Panc1 (cell line): ENCODE measurements at regions not wholly inside any gene's neighbourhood (a gene's known extent, or its start where the extent isn't known, plus 50 kb on each side); places are given as distances from the start of the nearest gene placed in this dataset.

Experiments used
- ATAC-seq: fragments of 200-7000 bp; cut with Tn5 transposase; 2 replicates; pipeline ENCODE4 v1.9.1; 2020; ENCODE audit warnings: mild to moderate bottlenecking, moderate library complexity
- BruUV-seq: library from RNA; stranded (reverse); fragments of 400-500 nt; replicated peaks from 2 replicates; lab custom pipeline; 2021; lab: Mats Ljungman, UMichigan
- CTCF ChIA-PET: fragments of 300-600 bp; sonication (Branson Sonifier 250); formaldehyde crosslinking; loops from one replicate; lab custom pipeline; 2022; ENCODE audit warnings: antibody characterized with exemption; lab: Charles Lee
- POLR2A ChIA-PET: fragments of 300-600 bp; sonication (Branson Sonifier 250); formaldehyde crosslinking; loops from one replicate; lab custom pipeline; 2022; ENCODE audit warnings: antibody characterized with exemption; lab: Charles Lee
- DNase-seq: peaks from one replicate; pipeline ENCODE4 v3.0.0-alpha.2; 2010; ENCODE audit warnings: low read depth, low spot score
- H3K27ac ChIP-seq: 2 replicates; pipeline ENCODE4 v1.5.1; 2011; ENCODE audit warnings: mild to moderate bottlenecking, low read length, inconsistent platforms
- H3K27me3 ChIP-seq: fragments of 200-500 bp; sonication (Bioruptor generic); 2 replicates; pipeline ENCODE4 v1.6.0; 2014; ENCODE audit warnings: low read length, inconsistent platforms; ENCODE audit not compliant: control insufficient read depth, insufficient read depth
- H3K36me3 ChIP-seq: fragments of 200-500 bp; sonication (Bioruptor generic); 2 replicates; pipeline ENCODE4 v1.5.1; 2014; ENCODE audit warnings: inconsistent platforms, mild to moderate bottlenecking, low read length, moderate library complexity; ENCODE audit not compliant: control insufficient read depth, insufficient read depth
- H3K4me1 ChIP-seq: 2 replicates; pipeline ENCODE4 v1.5.1; 2011; ENCODE audit warnings: inconsistent platforms, mild to moderate bottlenecking, low read length, moderate library complexity; ENCODE audit not compliant: control insufficient read depth, insufficient read depth
- H3K4me3 ChIP-seq, 2 experiments: 2 replicates each; pipeline ENCODE4 v1.5.1; 2011 to 2012; ENCODE audit warnings: low read depth in 2 of 2, low read length in 2 of 2, mild to moderate bottlenecking in 2 of 2, inconsistent platforms in 1 of 2, moderate library complexity in 1 of 2
- H3K9me3 ChIP-seq: fragments of 200-500 bp; sonication (Bioruptor generic); 2 replicates; pipeline ENCODE4 v1.5.1; 2014; ENCODE audit warnings: low read depth, mild to moderate bottlenecking, inconsistent platforms, low read length, moderate library complexity; ENCODE audit not compliant: control insufficient read depth, insufficient read depth
- CTCF ChIP-seq: fragments of 450-650 bp; IDR thresholded peaks from 2 replicates; pipeline ENCODE4 v1.5.1; 2017; ENCODE audit warnings: mild to moderate bottlenecking
- POLR2AphosphoS5 ChIP-seq: IDR thresholded peaks from 2 replicates; pipeline ENCODE4 v1.6.1; 2012; ENCODE audit warnings: mild to moderate bottlenecking, low read depth, low read length, moderate library complexity
- REST ChIP-seq, 2 experiments: IDR thresholded peaks; 2 replicates each; pipeline ENCODE4 v1.6.1; 2011 to 2012; ENCODE audit warnings: low read depth in 2 of 2, control low read depth in 1 of 2, low read length in 1 of 2, mild to moderate bottlenecking in 1 of 2, moderate library complexity in 1 of 2; ENCODE audit not compliant: insufficient read depth in 1 of 2
- SIN3A ChIP-seq: IDR thresholded peaks from 2 replicates; pipeline ENCODE4 v1.6.1; 2012; ENCODE audit warnings: low read depth, mild to moderate bottlenecking, low read length, moderate library complexity, borderline replicate concordance; ENCODE audit not compliant: insufficient read depth
- TCF7L2 ChIP-seq: IDR thresholded peaks from 2 replicates; pipeline ENCODE4 v1.6.1; 2011; ENCODE audit warnings: mild to moderate bottlenecking, low read depth, low read length, inconsistent platforms
- in situ Hi-C: cut with HindIII; loops from 2 replicates; pipeline ENCODE4 v1.10.0; 2016; ENCODE audit warnings: low sequenced_read_pairs, low pct_unique_long_range_greater_than_20kb
- intact Hi-C: fragments of 100-400 bp; cut with micrococcal nuclease; formaldehyde crosslinking; loops from one replicate; pipeline ENCODE4 v1.10.0; 2022; ENCODE audit not compliant: unreplicated experiment

- in situ Hi-C loops, result no loop called here
- H3K36me3 ChIP-seq, result no peaks in the 10 kb centered on the region
- TF ChIP-seq POLR2AphosphoS5 (no peak), CTCF (no peak), SIN3A (no peak), REST (IDR thresholded peaks at IDR 0.05; ENCODE audit: insufficient read depth in 1 of 2, low read depth in 2 of 2, low read length in 1 of 2) (no peak), TCF7L2 (no peak)
These were observed 1268.8 kb downstream of the EPHA7 start for GRCh38 chr6:92150553-92150952.

DNA sequence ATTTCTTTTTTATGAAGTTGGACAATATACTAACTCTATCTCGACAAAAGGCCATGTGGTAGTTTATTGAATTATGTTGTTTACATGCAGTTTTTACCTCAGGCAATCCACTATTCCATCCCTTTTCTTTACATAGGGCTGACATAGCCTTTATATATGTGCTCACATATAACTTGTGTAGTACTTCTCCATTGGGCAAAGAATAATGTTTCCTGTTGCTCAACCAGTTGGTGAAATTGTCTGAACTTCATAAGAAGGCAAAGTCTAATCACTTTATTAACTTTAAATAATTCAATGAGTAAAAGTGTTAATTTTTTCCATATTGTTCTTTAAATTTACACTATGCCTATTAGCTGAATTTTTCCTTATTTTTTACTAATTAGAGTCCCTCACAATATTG, 1272.1 kb downstream of the EPHA7 start:
- ATAC-seq (no peak), DNase-seq (no peak)
- H3K27ac ChIP-seq, result no peak overlapping the region
- BruUV-seq, result no TSS peak
- no peaks in the 10 kb centered on the region for H3K4me1 ChIP-seq
- H3K4me3 ChIP-seq, result no peak overlapping the region
- no peaks in the 10 kb centered on the region for H3K36me3 ChIP-seq
- CTCF ChIA-PET, result no interaction called here
- POLR2A ChIA-PET, result no interaction called here
- in situ Hi-C loops (no loop called here), intact Hi-C loops (loop anchor here (10.0 kb wide), 1 partner anchor 628 kb away; no protein-coding TSS in a partner anchor)
- H3K9me3 ChIP-seq, result no peaks in the 10 kb centered on the region
- no peak for TF ChIP-seq REST (IDR thresholded peaks at IDR 0.05; ENCODE audit: insufficient read depth in 1 of 2, low read depth in 2 of 2, low read length in 1 of 2)
- TF ChIP-seq TCF7L2, result no peak
- no peak for TF ChIP-seq CTCF
- TF ChIP-seq SIN3A, result no peak
- TF ChIP-seq POLR2AphosphoS5, result no peak
- H3K27me3 ChIP-seq, result no peaks in the 10 kb centered on the region

More at GRCh38 chr6:92150553-92150952, 1268.8 kb downstream of the EPHA7 start:
- ATAC-seq (no peak), DNase-seq (no peak)
- intact Hi-C loops, result no loop called here
- Histone ChIP-seq H3K27me3 (no peaks in the 10 kb centered on the region), H3K27ac (no peak overlapping the region), H3K4me3 (no peak overlapping the region), H3K4me1 (no peaks in the 10 kb centered on the region), H3K9me3 (no peaks in the 10 kb centered on the region)
- ChIA-PET POLR2A (no interaction called here), CTCF (no interaction called here)
- no TSS peak for BruUV-seq
